ENCODE measurements at regions not wholly inside any gene's neighbourhood (a gene's known extent, or its start where the extent isn't known, plus 50 kb on each side); places are given as distances from the start of the nearest gene placed in this dataset.
"Not testable (repeated sequence)": the region's sequence is repeated elsewhere in the genome, so short reads cannot be mapped to it uniquely, and the experiment has no call there.

DNA sequence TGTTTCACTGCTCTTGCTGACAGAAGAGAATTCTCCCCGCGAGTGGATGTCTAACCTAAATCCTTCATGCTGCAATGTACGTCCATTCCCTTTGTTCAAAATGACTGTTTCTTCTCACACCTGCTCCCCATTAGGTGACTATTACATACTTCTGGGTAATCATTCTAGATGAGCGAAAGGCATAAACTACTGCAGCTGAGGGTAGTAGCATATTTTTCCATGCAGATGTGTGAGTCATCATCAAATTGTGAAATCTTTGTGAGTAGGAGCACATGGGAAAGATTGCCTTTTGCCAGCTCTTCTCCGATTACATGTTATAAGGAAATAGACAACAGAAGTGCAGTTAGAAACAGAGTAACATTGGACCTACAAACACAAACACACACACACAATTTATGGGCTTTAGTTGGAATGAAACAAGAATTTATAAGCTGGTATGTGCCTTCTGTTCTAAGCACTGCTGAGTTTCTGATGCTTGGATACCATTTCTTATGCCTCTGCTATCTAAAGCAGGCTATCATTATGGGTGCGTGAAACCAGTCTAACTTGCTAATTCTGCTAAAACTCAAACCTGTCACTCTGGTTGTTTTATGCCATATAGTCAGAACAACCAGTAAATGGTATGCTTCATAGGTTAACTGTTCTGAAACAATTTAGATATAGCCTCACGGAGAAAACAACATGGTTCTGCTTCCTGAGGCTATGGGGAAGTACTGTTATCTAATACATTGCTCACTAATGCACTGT is 346.9 kb upstream of the PSMD7 start:
- no peak for DNase-seq

DNA sequence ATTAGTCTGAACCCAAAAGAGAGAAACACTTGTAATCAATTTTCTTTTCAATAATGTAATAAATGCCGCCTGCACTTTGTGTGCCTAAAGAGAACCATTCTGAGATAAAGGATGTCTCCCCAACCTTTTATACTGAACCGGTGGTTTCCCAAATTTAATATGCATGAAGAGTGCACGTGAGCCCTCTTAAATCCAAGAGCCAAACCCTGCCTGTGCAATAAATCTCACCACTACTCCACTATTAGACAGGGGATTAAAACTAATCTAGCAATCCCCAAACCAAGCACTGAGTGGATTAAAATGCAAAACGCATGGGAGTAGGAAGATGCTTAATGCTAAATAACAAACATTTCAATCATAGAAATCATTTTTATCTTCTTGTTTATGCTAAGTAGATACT is 351.0 kb upstream of the PSMD7 start:
- no peak for DNase-seq

DNA sequence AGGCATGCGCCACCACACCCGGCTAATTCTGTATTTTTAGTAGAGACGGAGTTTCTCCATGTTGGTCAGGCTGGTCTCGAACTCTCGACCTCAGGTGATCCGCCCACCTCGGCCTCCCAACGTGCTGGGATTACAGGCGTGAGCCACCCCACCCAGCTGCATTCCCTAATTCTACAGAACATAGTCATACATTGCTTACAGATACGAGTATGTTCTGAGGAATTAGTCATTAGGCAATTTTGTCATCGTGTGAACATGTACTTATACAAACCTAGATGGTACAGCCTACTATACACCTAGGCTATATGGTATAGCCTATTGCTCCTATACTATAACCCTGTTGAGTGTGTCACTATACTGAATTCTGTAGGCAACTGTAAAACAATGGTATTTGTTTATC is 353.4 kb upstream of the PSMD7 start:
- not testable (repeated sequence) for DNase-seq

DNA sequence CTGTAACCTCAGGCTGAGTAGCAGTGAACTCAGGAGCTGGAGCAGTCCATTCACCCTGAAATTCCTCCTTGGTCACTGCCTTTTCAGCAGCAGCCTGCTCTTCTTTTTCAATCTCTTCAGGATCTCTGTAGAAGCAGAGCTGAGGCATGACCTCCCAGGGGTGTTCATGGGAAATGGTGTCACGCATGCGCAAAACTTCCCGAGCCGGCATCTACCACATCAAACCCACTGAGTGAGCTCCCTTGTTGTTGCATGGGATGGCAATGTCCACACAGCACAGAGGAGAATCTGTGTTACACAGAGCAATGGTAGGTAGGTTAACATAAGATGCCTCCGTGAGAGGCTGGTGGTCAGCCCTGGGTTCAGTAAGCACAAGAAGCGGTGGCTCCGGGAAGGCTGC is 355.8 kb upstream of the PSMD7 start:
- not testable (repeated sequence) for DNase-seq

DNA sequence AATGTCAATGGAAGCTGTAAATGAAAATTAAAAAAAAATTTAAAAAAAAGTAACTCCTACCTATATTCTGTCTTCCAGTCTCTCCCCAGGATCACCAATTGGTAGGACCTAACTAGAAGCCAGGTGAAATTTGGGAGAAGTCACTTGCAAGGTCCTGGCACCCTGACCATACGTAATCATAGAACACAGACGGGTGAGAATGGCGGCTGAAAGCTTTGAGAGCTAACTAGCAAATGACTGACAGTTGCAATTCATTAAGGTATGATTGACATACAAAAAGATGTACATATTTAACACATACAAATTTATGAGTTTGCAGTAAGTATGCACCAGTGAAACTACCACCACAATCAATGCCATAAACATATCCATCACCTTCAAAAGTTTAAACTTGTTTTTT is 372.7 kb upstream of the PSMD7 start:
- no peak for DNase-seq

DNA sequence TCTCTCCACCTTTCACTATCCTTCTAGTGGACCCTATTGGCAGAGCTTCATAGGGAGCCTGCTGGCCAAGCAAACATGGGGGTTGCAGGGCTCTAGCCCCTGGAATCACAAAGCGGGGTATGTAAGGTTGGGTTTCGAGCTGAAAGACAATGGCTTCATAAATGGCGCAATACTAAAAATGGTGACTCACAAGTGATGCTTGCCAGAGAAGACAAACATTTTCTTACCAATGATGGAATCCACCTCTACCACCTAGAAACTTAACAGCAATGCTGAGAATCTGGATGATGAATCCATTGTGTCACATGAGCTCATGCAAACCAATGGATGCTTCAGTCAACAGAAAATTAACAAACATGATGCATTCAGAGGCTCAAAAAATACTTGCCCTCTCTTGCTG is 375.3 kb upstream of the PSMD7 start:
- no peak for DNase-seq

DNA sequence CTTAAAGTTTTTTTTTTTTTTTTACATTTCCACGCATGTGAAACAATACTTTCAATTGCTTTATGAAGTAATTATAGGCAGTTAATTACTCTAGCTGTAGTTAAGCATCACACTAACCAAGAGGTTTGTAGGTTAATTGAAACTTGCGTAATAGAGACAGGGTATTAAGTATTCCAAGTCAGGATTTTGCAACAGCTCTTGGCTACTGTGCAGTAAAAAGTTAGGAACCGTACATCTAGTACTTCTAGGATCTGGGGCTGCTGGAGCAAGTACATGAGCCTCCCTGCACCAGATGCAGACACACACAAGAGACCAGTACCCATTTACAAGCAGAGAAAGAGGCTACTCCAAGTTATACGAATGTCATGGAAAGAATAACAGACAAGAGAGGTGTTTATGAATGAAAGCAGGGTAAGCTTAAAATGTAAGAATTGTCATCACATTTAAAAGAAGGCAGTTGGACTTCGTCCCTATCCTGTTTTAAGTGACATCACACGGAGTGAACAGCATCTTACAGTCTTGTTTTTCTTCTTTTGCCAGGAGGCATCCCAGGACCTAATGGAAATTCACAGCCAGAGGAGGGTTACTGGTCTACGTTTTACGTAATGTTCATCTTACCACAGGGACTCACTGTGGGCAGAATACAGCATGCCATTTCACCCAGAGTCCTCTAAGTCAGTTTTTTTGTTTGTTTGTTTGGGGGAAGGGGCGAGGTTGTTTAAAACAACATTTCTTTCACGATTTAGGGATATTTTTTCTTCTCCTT is 379.6 kb upstream of the PSMD7 start:
- DNase-seq: no peak

DNA sequence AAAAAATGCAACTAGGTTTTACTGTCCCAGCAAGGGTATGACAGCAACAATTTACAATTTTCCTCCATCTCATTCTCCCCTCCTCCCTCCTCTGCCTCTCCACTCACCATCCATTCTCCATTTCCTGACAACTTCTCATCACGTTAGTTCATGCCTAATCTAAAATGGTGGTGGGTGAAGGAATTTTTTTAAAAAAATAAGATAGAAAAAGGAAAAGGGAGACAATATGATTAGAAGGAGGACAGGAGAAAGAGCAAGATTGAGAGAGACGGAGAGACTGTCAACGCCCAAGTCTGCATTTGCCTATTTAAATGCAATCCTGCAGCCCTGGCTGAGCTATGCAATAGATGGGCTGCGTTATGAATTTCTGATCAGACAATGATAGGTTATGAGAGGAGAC is 380.7 kb upstream of the PSMD7 start:
- no peak for DNase-seq

DNA sequence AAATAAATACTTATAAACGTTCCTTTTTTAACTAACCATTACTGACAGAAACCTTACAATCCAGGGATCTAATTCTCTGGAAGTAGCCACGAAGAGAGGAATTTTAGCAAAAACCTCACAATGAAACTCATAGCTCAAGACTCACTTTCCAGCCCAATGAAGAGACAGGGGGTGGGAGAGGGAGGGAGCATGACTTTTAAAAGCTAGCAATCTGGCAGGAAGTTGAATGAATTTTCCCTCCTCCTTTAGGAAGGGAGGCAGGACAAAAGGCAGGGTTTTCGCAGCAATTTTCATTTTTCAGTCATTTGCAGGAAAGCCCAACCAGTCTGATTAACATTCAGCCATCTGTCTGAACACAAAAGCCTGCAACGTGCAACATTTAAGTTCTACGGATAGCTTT is 381.5 kb upstream of the PSMD7 start:
- DNase-seq: no peak

DNA sequence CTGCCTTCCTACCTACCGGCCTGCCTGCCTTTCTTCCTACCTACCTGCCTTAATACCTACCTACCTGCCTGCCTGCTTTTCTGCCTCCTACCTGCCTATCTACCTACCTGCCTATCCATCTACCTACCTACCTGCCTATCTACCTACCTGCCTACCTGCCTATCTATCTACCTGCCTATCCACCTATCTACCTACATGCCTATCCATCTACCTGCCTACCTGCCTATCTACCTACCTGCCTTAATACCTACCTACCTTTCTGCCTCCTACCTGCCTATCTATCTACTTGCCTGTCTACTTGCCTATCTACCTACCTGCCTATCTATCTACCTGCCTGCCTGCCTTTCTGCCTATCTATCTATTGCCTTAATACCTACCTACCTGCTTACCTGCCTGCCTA is 383.8 kb upstream of the PSMD7 start:
- DNase-seq: no peak

DNA sequence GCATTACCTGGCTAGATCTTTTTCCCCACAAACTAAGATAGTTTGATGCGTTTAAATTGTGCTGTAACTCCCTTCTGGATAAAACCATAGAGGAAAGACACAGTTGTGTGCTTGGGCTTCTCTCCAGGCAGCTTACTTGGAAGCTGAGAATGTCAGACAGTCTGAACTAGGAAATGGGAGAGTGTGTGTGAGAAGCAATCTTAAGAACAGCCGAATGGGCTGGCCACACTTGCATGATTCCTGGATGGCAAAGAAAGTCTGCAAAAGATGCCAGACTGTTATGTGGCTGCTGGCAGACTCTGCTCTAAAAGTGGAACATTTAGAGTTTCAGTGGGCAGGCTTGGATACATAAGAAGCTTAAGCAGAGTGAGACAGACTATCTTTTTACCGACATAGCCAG is 384.3 kb upstream of the PSMD7 start:
- DNase-seq: no peak

DNA sequence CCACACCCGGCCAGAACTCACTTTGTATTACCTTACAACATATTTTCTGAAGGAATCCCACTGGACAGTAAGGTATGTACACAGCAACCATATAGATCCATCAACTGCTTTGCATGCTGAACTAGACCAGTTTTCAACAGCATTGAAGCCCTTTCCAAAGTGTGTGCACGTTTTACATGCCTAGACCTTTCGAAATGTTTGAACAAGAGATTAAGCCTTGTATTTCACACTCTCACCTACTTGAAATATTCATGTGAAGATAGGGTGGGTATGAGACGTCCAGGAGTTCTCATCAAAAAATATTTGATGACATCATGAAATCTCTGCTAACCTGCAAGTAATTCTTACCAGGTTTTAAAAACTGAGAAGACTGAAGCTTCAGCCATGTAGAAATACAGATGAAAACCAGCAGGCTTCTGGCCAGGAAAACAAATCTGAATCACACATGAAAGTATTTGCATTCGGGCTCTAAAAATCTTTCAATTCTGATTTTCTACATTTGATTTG is 387.0 kb upstream of the PSMD7 start:
- no peak for DNase-seq

DNA sequence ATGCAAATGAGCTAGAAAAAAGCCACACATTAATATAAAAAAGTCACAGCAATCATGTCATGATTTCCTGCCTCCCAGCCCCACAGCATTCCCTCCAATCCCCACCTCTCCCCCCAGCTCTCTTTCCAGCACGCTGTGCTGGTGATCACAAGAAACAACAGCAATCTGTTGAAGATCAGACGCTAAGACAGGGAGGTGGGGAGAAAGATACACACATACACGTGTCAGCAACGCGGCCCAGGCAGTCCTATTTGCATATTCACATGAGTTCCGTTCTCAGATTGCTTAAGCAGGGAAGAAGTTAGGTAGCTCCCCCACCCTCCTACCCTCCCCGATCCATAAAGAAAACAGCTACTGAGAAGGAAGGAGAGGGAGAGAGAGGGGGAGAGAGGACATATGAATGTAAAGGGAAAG is 405.5 kb upstream of the PSMD7 start:
- no peak for DNase-seq

DNA sequence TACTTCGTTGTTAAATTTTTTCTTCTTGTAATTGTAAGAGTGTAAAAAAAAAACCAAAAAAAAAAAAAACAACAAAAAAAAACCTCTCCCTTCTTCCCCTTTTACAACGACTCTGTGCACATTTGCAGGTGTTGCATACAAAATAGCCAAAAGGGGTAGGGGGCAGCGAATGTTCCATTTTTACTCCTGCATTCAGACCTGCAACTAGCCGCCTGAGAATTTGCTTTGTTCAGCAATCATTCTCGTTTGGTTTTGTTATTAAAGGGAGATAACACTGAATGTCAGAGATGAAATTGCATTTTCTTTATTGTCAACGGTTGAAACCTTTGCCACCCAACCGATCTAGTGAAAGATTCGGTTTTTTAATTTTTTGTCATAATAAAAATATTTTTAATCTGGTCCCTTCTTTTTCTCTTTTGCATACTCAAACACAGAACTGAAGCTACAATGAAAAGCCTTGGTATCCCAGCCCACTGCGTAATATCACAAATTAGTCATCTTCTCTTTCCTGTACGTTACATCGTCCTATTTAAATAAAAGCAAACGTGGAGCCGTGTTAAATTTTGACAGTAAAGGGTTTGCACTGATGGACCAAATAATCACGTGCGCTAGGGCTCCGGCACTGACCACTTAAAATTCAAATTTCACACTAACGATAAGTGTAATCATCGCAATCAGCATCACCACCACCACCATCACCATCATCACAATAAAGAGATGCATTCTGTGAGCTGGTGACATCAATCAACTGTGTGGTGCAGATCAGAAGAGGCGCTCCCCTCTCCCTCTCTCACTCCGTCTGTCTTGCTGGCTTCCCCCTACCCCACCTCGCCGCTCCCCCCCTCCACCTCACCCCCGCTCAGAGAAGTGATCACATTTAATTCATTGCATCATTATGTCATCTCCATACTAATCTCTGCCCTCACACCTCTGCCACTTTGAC is 406.2 kb upstream of the PSMD7 start:
- DNase-seq: no peak

DNA sequence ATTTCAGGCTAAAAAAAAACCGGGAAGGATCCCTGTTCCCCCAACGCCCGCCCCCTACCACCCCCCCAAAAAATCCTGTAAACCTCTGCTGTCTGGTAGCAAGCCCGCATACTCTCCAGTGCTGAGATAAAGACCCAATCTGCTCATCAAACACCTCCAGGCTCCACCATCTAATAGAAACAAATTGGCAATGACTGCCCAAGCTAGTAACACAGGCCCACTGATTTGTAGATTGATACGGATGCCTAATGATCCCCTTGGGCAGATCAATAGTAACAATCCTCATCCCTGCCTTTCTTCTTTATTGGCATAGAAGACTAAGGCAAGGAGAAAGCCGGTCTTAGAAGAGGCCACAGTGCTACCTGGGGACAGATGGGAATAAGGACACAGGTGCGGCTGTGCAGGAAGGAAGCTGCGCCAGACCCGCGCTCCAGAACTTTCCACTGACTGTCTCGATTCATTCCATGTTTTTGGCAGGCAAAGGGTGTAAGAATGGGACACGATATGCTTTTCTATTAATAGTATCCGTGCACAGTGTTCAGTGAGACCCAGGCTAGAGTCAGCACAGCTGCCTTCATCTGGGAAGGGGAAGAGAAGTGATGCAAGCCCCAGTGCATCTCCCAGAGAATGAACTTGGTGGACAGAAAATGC is 407.6 kb upstream of the PSMD7 start:
- no peak for DNase-seq

DNA sequence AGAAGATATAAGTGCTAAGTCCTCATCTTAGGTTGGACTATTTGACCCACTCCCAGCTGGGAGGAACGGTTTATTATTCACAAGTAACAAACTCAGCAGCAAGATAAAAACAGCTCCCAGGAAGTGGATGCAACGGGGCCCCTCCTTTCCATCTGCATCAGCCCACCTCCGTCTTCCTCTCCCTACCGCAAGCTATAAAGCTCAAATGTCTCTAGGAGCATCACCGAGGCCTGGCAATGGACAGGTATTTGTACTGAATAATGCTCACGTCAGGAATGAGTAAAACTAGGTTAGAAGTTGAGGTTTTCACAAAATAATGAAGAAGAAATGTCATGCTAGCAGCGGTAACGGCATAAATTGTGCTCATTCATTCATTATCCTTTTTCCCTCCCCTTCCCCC is 408.7 kb upstream of the PSMD7 start:
- DNase-seq: no peak

DNA sequence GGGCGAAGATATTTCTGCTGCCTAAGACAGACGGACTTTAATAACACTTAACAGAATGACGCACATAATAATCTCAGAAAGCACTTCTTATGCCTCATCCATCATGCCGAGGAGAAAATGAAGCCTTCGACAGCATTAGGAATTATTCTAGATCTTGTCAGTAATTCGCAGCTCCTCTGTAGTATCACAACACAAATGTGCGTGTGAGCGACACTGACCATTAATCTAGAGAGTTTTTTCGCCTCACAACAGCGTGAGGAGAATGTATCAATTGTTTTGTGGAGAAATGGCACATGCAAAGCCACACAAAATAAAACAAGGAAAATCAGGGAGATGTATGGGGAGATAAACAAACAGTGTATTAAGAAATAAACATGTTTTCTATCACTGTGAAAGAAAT is 410.2 kb upstream of the PSMD7 start:
- no peak for DNase-seq

DNA sequence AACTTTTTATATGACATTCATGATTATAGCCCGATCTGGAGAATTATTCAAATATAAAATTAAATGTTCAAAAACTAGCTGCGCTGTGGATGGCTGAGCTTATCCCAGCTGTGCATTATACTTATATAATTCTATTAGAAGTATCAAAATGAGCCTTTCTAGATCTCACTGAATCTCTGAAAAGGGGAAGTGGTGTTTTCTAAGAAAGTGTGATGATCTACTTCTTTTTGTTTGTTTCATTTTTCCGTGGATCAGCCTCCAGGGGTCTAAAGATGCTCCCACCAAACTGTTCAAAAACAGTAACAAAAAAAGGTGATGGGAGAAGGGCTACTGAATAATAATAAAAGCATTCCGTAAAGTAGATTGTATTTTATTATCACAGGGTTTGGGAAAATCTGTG is 411.3 kb upstream of the PSMD7 start:
- DNase-seq: no peak

DNA sequence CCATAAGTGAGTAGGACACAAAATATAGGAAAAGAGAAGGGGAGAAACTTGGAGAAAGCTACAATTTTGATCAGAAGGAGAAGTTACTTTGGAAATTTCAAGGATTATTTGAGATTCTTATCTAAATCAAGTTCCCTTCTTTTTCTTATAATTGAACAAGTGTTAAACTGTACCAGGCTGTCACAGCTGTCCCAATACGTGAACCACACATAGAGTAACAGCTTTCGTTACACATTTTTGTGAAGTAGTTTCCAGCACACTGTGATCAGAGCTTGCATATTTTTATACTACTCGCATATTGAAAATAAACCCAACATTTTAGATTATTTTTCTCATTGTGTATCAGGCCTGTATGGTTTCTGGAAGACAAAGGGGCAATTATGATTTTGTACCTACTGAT is 412.8 kb upstream of the PSMD7 start:
- no peak for DNase-seq

DNA sequence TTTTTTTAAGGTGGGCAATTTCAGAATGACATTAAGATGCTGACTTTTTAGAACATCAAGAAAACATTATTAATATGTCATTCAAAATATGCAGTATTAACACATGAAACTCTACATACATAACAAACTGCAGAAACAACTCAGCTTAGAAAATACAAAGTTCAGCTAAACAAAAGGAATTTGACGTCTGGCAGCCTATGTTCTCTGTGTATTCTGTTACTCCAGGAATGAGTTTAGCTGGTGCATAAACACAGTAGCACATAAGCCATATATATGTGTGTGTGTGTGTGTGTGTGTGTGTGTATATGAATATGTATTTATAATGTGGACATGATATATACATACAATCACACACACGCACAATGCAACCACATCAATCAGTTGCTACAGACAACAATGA is 413.5 kb upstream of the PSMD7 start:
- DNase-seq: no peak

DNA sequence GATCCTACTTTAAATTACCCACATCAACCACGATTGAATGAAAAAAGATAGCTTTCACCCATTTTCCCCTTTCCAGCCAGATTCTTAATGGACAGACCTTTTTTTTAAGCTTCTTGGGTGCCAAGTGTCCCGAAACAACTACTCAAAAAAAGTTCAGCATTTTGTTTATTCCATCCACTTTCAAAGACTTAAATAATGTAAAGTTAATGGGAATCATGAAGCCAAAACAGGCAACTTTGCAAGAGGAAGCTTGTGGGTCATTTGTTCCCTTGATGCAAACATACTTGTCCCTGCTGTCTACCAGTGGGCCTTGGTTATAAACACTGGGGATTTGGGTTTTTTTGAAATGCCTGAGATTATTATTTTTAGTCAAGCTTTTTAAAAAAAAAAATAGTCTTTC is 414.0 kb upstream of the PSMD7 start:
- DNase-seq: no peak

DNA sequence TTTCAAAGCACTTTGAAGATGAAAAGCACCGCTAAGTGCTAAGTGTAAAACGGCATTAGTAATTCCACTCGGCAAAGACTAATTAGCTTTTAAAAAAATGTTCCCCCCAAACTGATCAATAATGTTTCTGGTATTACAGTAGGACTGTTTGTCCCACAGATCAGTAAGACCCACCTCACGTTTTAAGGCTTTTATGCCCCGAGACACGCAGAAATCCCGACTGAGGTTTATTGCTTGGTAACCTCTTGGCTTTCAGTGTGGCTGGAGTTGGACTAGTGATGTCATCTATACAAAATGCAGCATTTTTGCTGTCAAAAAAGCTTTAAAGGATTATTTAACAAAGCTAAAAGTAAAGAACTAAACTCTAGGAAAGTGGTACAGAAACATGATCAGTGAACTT is 414.6 kb upstream of the PSMD7 start:
- DNase-seq: no peak

DNA sequence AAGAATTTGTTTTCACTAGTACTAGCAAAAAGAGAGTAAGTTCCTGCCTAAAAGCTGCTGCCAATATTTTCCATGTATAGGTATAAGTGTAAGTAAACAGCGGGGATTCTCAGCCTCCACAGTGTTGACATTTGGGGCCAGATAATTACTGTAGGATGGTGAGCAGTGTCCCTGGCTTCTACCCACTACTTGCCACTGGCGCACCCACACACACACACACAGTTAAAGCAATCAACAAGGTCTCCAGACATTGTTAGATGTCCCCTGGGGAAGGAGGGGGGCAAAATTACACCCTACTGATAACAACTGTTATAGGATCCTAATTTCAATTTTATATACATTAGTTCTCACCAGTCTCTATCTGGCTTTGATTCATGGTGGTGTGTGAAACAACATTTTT is 417.0 kb upstream of the PSMD7 start:
- DNase-seq: no peak

Measured in KG1 (cell line).